B cell (primary cell): ENCODE measurements at regions not wholly inside any gene's neighbourhood (a gene's known extent, or its start where the extent isn't known, plus 50 kb on each side); places are given as distances from the start of the nearest gene placed in this dataset.

Experiments
- ATAC-seq: fragments of 200-7000 bp; cut with Tn5 transposase; one replicate; pipeline ENCODE4 v1.10.0; 2021; ENCODE audit warnings: low read depth, mild to moderate bottlenecking, moderate number of reproducible peaks, moderate library complexity
- CTCF ChIA-PET: fragments of 350-600 bp; sonication (Branson Sonifier 250); formaldehyde crosslinking; loops from one replicate; lab custom pipeline; 2021; ENCODE audit warnings: antibody characterized with exemption, inconsistent platforms; lab: Charles Lee
- POLR2A ChIA-PET: fragments of 350-600 bp; sonication (Branson Sonifier 250); formaldehyde crosslinking; loops from one replicate; lab custom pipeline; 2021; ENCODE audit warnings: antibody characterized with exemption; lab: Charles Lee
- DNase-seq: peaks from one replicate; pipeline ENCODE4 v3.0.0; 2013
- H2AFZ ChIP-seq: 2 replicates; pipeline ENCODE4 v1.6.1; 2012; ENCODE audit warnings: mild to moderate bottlenecking, low read depth, low read length; ENCODE audit not compliant: insufficient read depth, poor library complexity, severe bottlenecking
- H3K27ac ChIP-seq, 2 donors: 1 replicate in 1 of 2; 2 replicates in 1 of 2; pipeline ENCODE4 v1.5.1; 2012 to 2013; ENCODE audit warnings: low read length in 2 of 2, mild to moderate bottlenecking in 2 of 2, moderate library complexity in 1 of 2
- H3K27me3 ChIP-seq, 4 experiments: fragments of 200-600 bp in 1 of 4; sonication (generic) in 1 of 4; replicated peaks in 1 of 4; 1 replicate in 2 of 4; 2 replicates in 2 of 4; pipeline versions ENCODE4 v1.6.1 to v1.7.0; 2013 to 2016; ENCODE audit warnings: low read length in 3 of 4, mild to moderate bottlenecking in 2 of 4, mixed read lengths in 1 of 4, moderate library complexity in 1 of 4; ENCODE audit not compliant: insufficient read depth in 4 of 4, control insufficient read depth in 3 of 4; ENCODE audit errors: control extremely low read depth in 1 of 4
- H3K36me3 ChIP-seq, 2 experiments: replicated peaks in 1 of 2; 1 replicate in 1 of 2; 2 replicates in 1 of 2; pipeline versions ENCODE4 v1.6.1 to v1.7.1; 2013; ENCODE audit warnings: low read length in 1 of 2; ENCODE audit not compliant: insufficient read depth in 2 of 2, control insufficient read depth in 1 of 2; ENCODE audit errors: control extremely low read depth in 1 of 2, extremely low read depth in 1 of 2
- H3K4me1 ChIP-seq, 2 donors: fragments of 200-600 bp in 1 of 2; sonication (generic) in 1 of 2; 1 replicate in 1 of 2; 2 replicates in 1 of 2; pipeline versions ENCODE4 v1.5.1 to v1.6.1; 2013 to 2017; ENCODE audit warnings: low read length in 2 of 2; ENCODE audit not compliant: control insufficient read depth in 2 of 2, insufficient read depth in 2 of 2
- H3K4me2 ChIP-seq: replicated peaks from 2 replicates; pipeline ENCODE3; 2012; ENCODE audit warnings: mild to moderate bottlenecking, low read depth, low read length; ENCODE audit not compliant: poor library complexity, severe bottlenecking
- H3K4me3 ChIP-seq, 5 experiments: fragments of 200-600 bp in 1 of 5; sonication (generic) in 1 of 5; 1 replicate in 3 of 5; 2 replicates in 2 of 5; pipeline versions ENCODE4 v1.5.1 to v1.7.0; 2011 to 2016; ENCODE audit warnings: low read length in 4 of 5, mild to moderate bottlenecking in 4 of 5, low read depth in 2 of 5, control low read depth in 1 of 5, moderate library complexity in 1 of 5; ENCODE audit not compliant: insufficient read depth in 1 of 5; ENCODE audit errors: control extremely low read depth in 1 of 5, extremely low read depth in 1 of 5
- H3K79me2 ChIP-seq: fragments of 200-600 bp; sonication (generic); one replicate; pipeline ENCODE4 v1.6.0; 2016; ENCODE audit warnings: low read length; ENCODE audit not compliant: control insufficient read depth, insufficient read depth
- H3K9ac ChIP-seq: fragments of 200-600 bp; sonication (generic); 2 replicates; pipeline ENCODE4 v1.6.1; 2017; ENCODE audit warnings: mild to moderate bottlenecking, low read length, moderate library complexity
- H3K9me3 ChIP-seq, 3 donors: one replicate each; pipeline versions ENCODE4 v1.6.1 to v1.7.1; 2013; ENCODE audit warnings: low read length in 2 of 3; ENCODE audit not compliant: control insufficient read depth in 2 of 3, insufficient read depth in 1 of 3; ENCODE audit errors: control extremely low read depth in 1 of 3
- H4K20me1 ChIP-seq: 2 replicates; pipeline ENCODE4 v1.6.0; 2012; ENCODE audit warnings: mild to moderate bottlenecking, low read length; ENCODE audit not compliant: insufficient read depth, control insufficient read depth, poor library complexity, severe bottlenecking
- H3K27ac Mint-ChIP-seq: one replicate; pipeline ENCODE4 v1.8.0; 2021; ENCODE audit warnings: mixed read lengths
- H3K27me3 Mint-ChIP-seq: one replicate; pipeline ENCODE4 v1.8.0; 2021; ENCODE audit warnings: mixed read lengths
- H3K4me1 Mint-ChIP-seq: one replicate; pipeline ENCODE4 v1.8.0; 2021; ENCODE audit warnings: mixed read lengths
- H3K4me3 Mint-ChIP-seq: one replicate; pipeline ENCODE4 v1.8.0; 2021; ENCODE audit warnings: mixed read lengths
- H3K9me3 Mint-ChIP-seq: one replicate; pipeline ENCODE4 v1.8.0; 2022; ENCODE audit warnings: mixed read lengths; ENCODE audit not compliant: insufficient read depth
- EZH2 ChIP-seq: IDR thresholded peaks from 2 replicates; pipeline ENCODE4 v1.6.1; 2012; ENCODE audit warnings: borderline replicate concordance, low read depth, mild to moderate bottlenecking, moderate library complexity, low read length; ENCODE audit not compliant: insufficient read depth, poor library complexity, severe bottlenecking
- WGBS: methylation state at CpG from one replicate; pipeline ENCODE4 v1.1.5; 2013; ENCODE audit warnings: missing lambda C conversion rate; ENCODE audit not compliant: insufficient coverage; 5-methylcytosine and 5-hydroxymethylcytosine counted together
- intact Hi-C: fragments of 100-400 bp; cut with micrococcal nuclease; formaldehyde crosslinking; loops from one replicate; pipeline ENCODE4 v1.10.0; 2022
- TF ChIP-seq, protein P1 (sequence below): fragments of 200-600 bp; IDR thresholded peaks from one replicate; pipeline ENCODE4 v1.8.0; 2022; ENCODE audit warnings: antibody characterized with exemption, mild to moderate bottlenecking

- intact Hi-C loops: no loop called here
- no peaks in the 10 kb centered on the region for H3K36me3 ChIP-seq
- Mint-ChIP-seq H3K4me3 (no peak overlapping the region), H3K27me3 (no peaks in the 10 kb centered on the region), H3K4me1 (no peaks in the 10 kb centered on the region), H3K9me3 (no peaks in the 10 kb centered on the region), H3K27ac (no peak overlapping the region)
- ATAC-seq (no peak), DNase-seq (no peak)
- H3K9ac ChIP-seq: no peak overlapping the region
- H2AFZ ChIP-seq: no peak overlapping the region
- H3K4me2 ChIP-seq: no peak overlapping the region
- H4K20me1 ChIP-seq: no peaks in the 10 kb centered on the region
- ChIA-PET POLR2A (no interaction called here), CTCF (no interaction called here)
- no peaks in the 10 kb centered on the region for H3K9me3 ChIP-seq
- H3K4me3 ChIP-seq: no peak overlapping the region
- WGBS: 100% methylated on average over 2 of the region's 4 CpGs
- H3K79me2 ChIP-seq: no peaks in the 10 kb centered on the region
- H3K27ac ChIP-seq: no peak overlapping the region
- H3K4me1 ChIP-seq: no peaks in the 10 kb centered on the region
- TF ChIP-seq, protein P1, sequence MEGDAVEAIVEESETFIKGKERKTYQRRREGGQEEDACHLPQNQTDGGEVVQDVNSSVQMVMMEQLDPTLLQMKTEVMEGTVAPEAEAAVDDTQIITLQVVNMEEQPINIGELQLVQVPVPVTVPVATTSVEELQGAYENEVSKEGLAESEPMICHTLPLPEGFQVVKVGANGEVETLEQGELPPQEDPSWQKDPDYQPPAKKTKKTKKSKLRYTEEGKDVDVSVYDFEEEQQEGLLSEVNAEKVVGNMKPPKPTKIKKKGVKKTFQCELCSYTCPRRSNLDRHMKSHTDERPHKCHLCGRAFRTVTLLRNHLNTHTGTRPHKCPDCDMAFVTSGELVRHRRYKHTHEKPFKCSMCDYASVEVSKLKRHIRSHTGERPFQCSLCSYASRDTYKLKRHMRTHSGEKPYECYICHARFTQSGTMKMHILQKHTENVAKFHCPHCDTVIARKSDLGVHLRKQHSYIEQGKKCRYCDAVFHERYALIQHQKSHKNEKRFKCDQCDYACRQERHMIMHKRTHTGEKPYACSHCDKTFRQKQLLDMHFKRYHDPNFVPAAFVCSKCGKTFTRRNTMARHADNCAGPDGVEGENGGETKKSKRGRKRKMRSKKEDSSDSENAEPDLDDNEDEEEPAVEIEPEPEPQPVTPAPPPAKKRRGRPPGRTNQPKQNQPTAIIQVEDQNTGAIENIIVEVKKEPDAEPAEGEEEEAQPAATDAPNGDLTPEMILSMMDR: no peak
- TF ChIP-seq EZH2: no peak
- no peaks in the 10 kb centered on the region for H3K27me3 ChIP-seq
These were observed 342.5 kb downstream of the SPRY2 start for GRCh38 chr13:79998381-79998880.

GRCh38 chr13:79997244-79997643 is 343.7 kb downstream of the SPRY2 start:
- H3K4me3 ChIP-seq: no peak overlapping the region
- Mint-ChIP-seq H3K9me3 (no peaks in the 10 kb centered on the region), H3K4me3 (no peak overlapping the region), H3K4me1 (no peaks in the 10 kb centered on the region), H3K27me3 (no peaks in the 10 kb centered on the region), H3K27ac (no peak overlapping the region)
- POLR2A ChIA-PET: no interaction called here
- H3K4me1 ChIP-seq: no peaks in the 10 kb centered on the region
- H3K9ac ChIP-seq: no peak overlapping the region
- H3K36me3 ChIP-seq: no peaks in the 10 kb centered on the region
- no peak for ATAC-seq
- intact Hi-C loops: no loop called here
- no peak overlapping the region for H3K27ac ChIP-seq
- no peak overlapping the region for H3K4me2 ChIP-seq
- no peak overlapping the region for H2AFZ ChIP-seq
- H4K20me1 ChIP-seq: no peaks in the 10 kb centered on the region
- no peak for DNase-seq
- no peaks in the 10 kb centered on the region for H3K79me2 ChIP-seq
- H3K9me3 ChIP-seq: no peaks in the 10 kb centered on the region
- WGBS: 63% methylated on average over 1 of the region's 3 CpGs
- no peaks in the 10 kb centered on the region for H3K27me3 ChIP-seq
- CTCF ChIA-PET: no interaction called here
- TF ChIP-seq, protein P1: no peak
- TF ChIP-seq EZH2: no peak
